H9 (cell line): ENCODE measurements at regions not wholly inside any gene's neighbourhood (a gene's known extent, or its start where the extent isn't known, plus 50 kb on each side); places are given as distances from the start of the nearest gene placed in this dataset.

Experiments
- DNase-seq: peaks from one replicate; pipeline ENCODE4 v3.0.0-alpha.2; 2017
- H2AFZ ChIP-seq: one replicate; pipeline ENCODE4 v1.6.1; 2013; ENCODE audit warnings: mild to moderate bottlenecking, low read length, control low read depth, moderate library complexity
- H2AK5ac ChIP-seq: 2 replicates; pipeline ENCODE4 v1.6.1; 2013; ENCODE audit warnings: low read length, control low read depth, mixed read lengths; ENCODE audit not compliant: insufficient read length
- H2BK120ac ChIP-seq: one replicate; pipeline ENCODE4 v1.6.1; 2013; ENCODE audit warnings: low read depth, mild to moderate bottlenecking, low read length, control low read depth, inconsistent platforms; ENCODE audit not compliant: poor library complexity, severe bottlenecking
- H2BK12ac ChIP-seq: 2 replicates; pipeline ENCODE4 v1.6.1; 2013; ENCODE audit warnings: low read length, control low read depth, mixed read lengths, low read depth; ENCODE audit not compliant: insufficient read length
- H2BK15ac ChIP-seq: 2 replicates; pipeline ENCODE4 v1.6.1; 2013; ENCODE audit warnings: low read depth, low read length, control low read depth
- H2BK20ac ChIP-seq: one replicate; pipeline ENCODE4 v1.6.1; 2013; ENCODE audit warnings: low read depth, mild to moderate bottlenecking, low read length, control low read depth, inconsistent platforms; ENCODE audit not compliant: poor library complexity, severe bottlenecking
- H2BK5ac ChIP-seq: 2 replicates; pipeline ENCODE4 v1.6.1; 2013; ENCODE audit warnings: low read length, control low read depth, mixed read lengths; ENCODE audit not compliant: insufficient read length
- H3K14ac ChIP-seq: 2 replicates; pipeline ENCODE4 v1.6.1; 2013; ENCODE audit warnings: low read length, control low read depth; ENCODE audit not compliant: insufficient read depth
- H3K18ac ChIP-seq: 2 replicates; pipeline ENCODE4 v1.6.1; 2013; ENCODE audit warnings: low read depth, mild to moderate bottlenecking, mixed read lengths, low read length, control low read depth; ENCODE audit not compliant: insufficient read length
- H3K23ac ChIP-seq: 2 replicates; pipeline ENCODE4 v1.6.1; 2013; ENCODE audit warnings: low read length, control low read depth, mixed read lengths, low read depth; ENCODE audit not compliant: insufficient read length
- H3K23me2 ChIP-seq: 2 replicates; pipeline ENCODE4 v1.6.1; 2013; ENCODE audit warnings: low read depth, mild to moderate bottlenecking, mixed read lengths, low read length, control low read depth; ENCODE audit not compliant: insufficient read length, poor library complexity, severe bottlenecking
- H3K27ac ChIP-seq: 2 replicates; pipeline ENCODE4 v1.5.1; 2013; ENCODE audit warnings: low read length, control low read depth, mixed read lengths, low read depth; ENCODE audit not compliant: insufficient read length
- H3K27me3 ChIP-seq: 2 replicates; pipeline ENCODE4 v1.6.1; 2013; ENCODE audit warnings: low read length, control low read depth, inconsistent platforms; ENCODE audit not compliant: insufficient read depth
- H3K4ac ChIP-seq: 2 replicates; pipeline ENCODE4 v1.6.1; 2013; ENCODE audit warnings: low read depth, mild to moderate bottlenecking, control low read depth, inconsistent platforms, low read length, moderate library complexity
- H3K4me1 ChIP-seq: 2 replicates; pipeline ENCODE4 v1.6.1; 2013; ENCODE audit warnings: low read length, control low read depth, inconsistent platforms; ENCODE audit not compliant: insufficient read depth
- H3K4me2 ChIP-seq: 2 replicates; pipeline ENCODE4 v1.6.1; 2013; ENCODE audit warnings: low read length, control low read depth, mixed read lengths; ENCODE audit not compliant: insufficient read length, insufficient read depth
- H3K56ac ChIP-seq: 2 replicates; pipeline ENCODE4 v1.6.1; 2013; ENCODE audit warnings: low read depth, mild to moderate bottlenecking, mixed read lengths, low read length, control low read depth; ENCODE audit not compliant: insufficient read length
- H3K79me1 ChIP-seq: 2 replicates; pipeline ENCODE4 v1.6.1; 2013; ENCODE audit warnings: low read depth, mild to moderate bottlenecking, moderate library complexity, low read length, control low read depth, inconsistent platforms; ENCODE audit not compliant: insufficient read depth, poor library complexity, severe bottlenecking
- H3K79me2 ChIP-seq: 2 replicates; pipeline ENCODE4 v1.6.1; 2013; ENCODE audit warnings: low read length, control low read depth, inconsistent platforms; ENCODE audit not compliant: insufficient read depth
- H3K9ac ChIP-seq: 2 replicates; pipeline ENCODE4 v1.6.1; 2013; ENCODE audit warnings: low read length, control low read depth, mixed read lengths; ENCODE audit not compliant: insufficient read length; ENCODE audit errors: extremely low read depth
- H3K9me3 ChIP-seq: one replicate; pipeline ENCODE4 v1.6.1; 2013; ENCODE audit warnings: low read depth, low read length, inconsistent platforms; ENCODE audit not compliant: control insufficient read depth
- H3T11ph ChIP-seq: one replicate; pipeline ENCODE4 v1.6.1; 2013; ENCODE audit warnings: mild to moderate bottlenecking, low read length, control low read depth, inconsistent platforms
- H4K20me1 ChIP-seq: one replicate; pipeline ENCODE4 v1.6.1; 2013; ENCODE audit not compliant: control insufficient read depth, insufficient read length, insufficient read depth
- H4K5ac ChIP-seq: 2 replicates; pipeline ENCODE4 v1.6.1; 2013; ENCODE audit warnings: low read depth, mild to moderate bottlenecking, mixed read lengths, low read length, control low read depth; ENCODE audit not compliant: insufficient read length
- H4K8ac ChIP-seq: replicated peaks from 2 replicates; pipeline ENCODE4 v1.6.1; 2013; ENCODE audit warnings: low read length, control low read depth, mixed read lengths, low read depth; ENCODE audit not compliant: insufficient read length
- H4K91ac ChIP-seq: 2 replicates; pipeline ENCODE4 v1.6.1; 2013; ENCODE audit warnings: low read depth, mild to moderate bottlenecking, moderate library complexity, mixed read lengths, low read length, control low read depth; ENCODE audit not compliant: insufficient read length
- H3K27ac Mint-ChIP-seq, 3 experiments: 2 replicates in 2 of 3; 3 replicates in 1 of 3; pipeline ENCODE4 v1.8.0; 2020 to 2021; ENCODE audit warnings: mixed read lengths in 3 of 3, mild to moderate bottlenecking in 1 of 3, moderate library complexity in 1 of 3
- H3K27me3 Mint-ChIP-seq: 2 replicates; pipeline ENCODE4 v1.8.0; 2021; ENCODE audit warnings: low read depth, mild to moderate bottlenecking, moderate library complexity, mixed read lengths
- H3K36me3 Mint-ChIP-seq, 3 experiments: 2 replicates in 2 of 3; 3 replicates in 1 of 3; pipeline ENCODE4 v1.8.0; 2020 to 2021; ENCODE audit warnings: low read depth in 3 of 3, mixed read lengths in 3 of 3; ENCODE audit not compliant: insufficient read depth in 1 of 3
- H3K4me1 Mint-ChIP-seq, 2 experiments: 2 replicates each; pipeline ENCODE4 v1.8.0; 2020; ENCODE audit warnings: mixed read lengths in 2 of 2
- H3K4me3 Mint-ChIP-seq, 2 experiments: 2 replicates in 1 of 2; 3 replicates in 1 of 2; pipeline ENCODE4 v1.8.0; 2020 to 2021; ENCODE audit warnings: mild to moderate bottlenecking in 2 of 2, mixed read lengths in 2 of 2, moderate library complexity in 1 of 2
- H3K9me3 Mint-ChIP-seq, 2 experiments: 2 replicates in 1 of 2; 3 replicates in 1 of 2; pipeline ENCODE4 v1.8.0; 2020; ENCODE audit warnings: mild to moderate bottlenecking in 2 of 2, mixed read lengths in 2 of 2, moderate library complexity in 1 of 2
- CTCF ChIP-seq: fragments of 200-600 bp; sonication (generic); conservative IDR thresholded peaks from 3 replicates; pipeline ENCODE4 v1.8.0; 2021; ENCODE audit warnings: antibody characterized with exemption, mild to moderate bottlenecking
- WGBS: extraction: QIAGEN DNeasy Blood & Tissue Kit; methylation state at CpG from one replicate; pipeline ENCODE4 v1.1.7; 2013; ENCODE audit warnings: missing lambda C conversion rate, low lambda C conversion rate, mixed read lengths; ENCODE audit not compliant: insufficient read length; ENCODE audit errors: extremely low coverage; 5-methylcytosine and 5-hydroxymethylcytosine counted together

DNA sequence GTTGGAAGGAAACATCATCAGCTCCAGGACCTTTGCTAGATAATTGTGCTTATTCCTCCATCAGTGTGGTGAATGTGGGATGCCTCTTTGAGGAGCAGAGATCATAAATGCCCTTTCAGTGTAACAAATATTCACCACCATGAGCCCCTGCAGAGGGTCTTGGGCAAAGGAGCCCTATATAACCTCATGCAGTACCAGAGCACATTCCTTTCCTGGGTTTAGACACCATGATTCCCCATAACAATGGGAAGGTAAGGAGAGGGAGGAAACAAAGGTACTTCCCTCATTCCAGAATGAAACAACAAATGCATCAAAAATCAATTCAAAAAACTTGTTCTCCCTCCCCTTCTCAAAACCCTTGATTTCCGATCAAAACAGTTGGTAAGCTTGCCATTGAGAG is 103.4 kb upstream of the PROX1 start:
- Histone ChIP-seq H2BK15ac (no peak overlapping the region), H3K27ac (no peak overlapping the region), H3K79me1 (no peaks in the 10 kb centered on the region), H2AFZ (no peak overlapping the region), H3K23ac (no peak overlapping the region), H4K91ac (no peak overlapping the region), H2BK20ac (no peak overlapping the region), H3K9ac (no peak overlapping the region), H4K20me1 (no peaks in the 10 kb centered on the region), H3K9me3 (no peaks in the 10 kb centered on the region), H4K5ac (no peak overlapping the region), H3K56ac (no peak overlapping the region), H3K18ac (no peak overlapping the region), H2BK12ac (no peak overlapping the region), H3K4me1 (no peaks in the 10 kb centered on the region; the same call in 1 of the 2 replicates), H3K14ac (no peak overlapping the region), H4K8ac (no peak overlapping the region), H3K4ac (no peak overlapping the region), H3K79me2 (no peaks in the 10 kb centered on the region), H2AK5ac (no peak overlapping the region), H2BK120ac (no peak overlapping the region), H3K23me2 (no peaks in the 10 kb centered on the region), H3K4me2 (no peak overlapping the region), H2BK5ac (no peak overlapping the region), H3K27me3 (no peaks in the 10 kb centered on the region), H3T11ph (no peak overlapping the region)
- WGBS, result no CpG with 5 or more reads among the region's 1 CpG
- H3K4me3 Mint-ChIP-seq, result no peak overlapping the region
- no peaks in the 10 kb centered on the region; a peak in 2 of 5 replicates for H3K9me3 Mint-ChIP-seq
- no peak overlapping the region for H3K27ac Mint-ChIP-seq
- H3K4me1 Mint-ChIP-seq, result peaks cover 0 to 6% of the 10 kb centered on the region in 2 experiments; a peak in 2 of 4 replicates
- no peak for TF ChIP-seq CTCF
- H3K27me3 Mint-ChIP-seq, result peaks cover 2% of the 10 kb centered on the region
- DNase-seq, result no peak
- H3K36me3 Mint-ChIP-seq, result no peaks in the 10 kb centered on the region
